Lower leg skin (tissue), 4 donors: ENCODE measurements at regions not wholly inside any gene's neighbourhood (a gene's known extent, or its start where the extent isn't known, plus 50 kb on each side); places are given as distances from the start of the nearest gene placed in this dataset.

ENCODE experiments used
- DNase-seq, 2 donors: peaks; one replicate each; pipeline ENCODE4 v3.0.0-alpha.2; 2019; ENCODE audit warnings: low spot score in 2 of 2
- H3K4me3 ChIP-seq: fragments of 200-600 bp; sonication (generic); 2 replicates; pipeline ENCODE4 v1.5.1; 2017; ENCODE audit warnings: mild to moderate bottlenecking, low read depth; ENCODE audit not compliant: poor library complexity, severe bottlenecking
- POLR2A ChIP-seq, 2 donors: fragments of 450-650 bp; IDR thresholded peaks; one replicate each; pipeline ENCODE4 v1.6.1; 2016 to 2017; ENCODE audit warnings: antibody characterized with exemption in 2 of 2, mild to moderate bottlenecking in 1 of 2, moderate library complexity in 1 of 2
- WGBS, 2 donors: methylation state at CpG; one replicate each; pipeline ENCODE4 v1.1.5; 2018; 5-methylcytosine and 5-hydroxymethylcytosine counted together
- intact Hi-C: fragments of 100-400 bp; cut with DNase I; formaldehyde crosslinking; loops from one replicate; pipeline ENCODE4 v1.15.0; 2023; ENCODE audit warnings: low total_unique reads
- TF ChIP-seq, protein P1 (sequence below), 3 donors: fragments of 450-650 bp; IDR thresholded peaks; one replicate each; pipeline ENCODE4 v1.5.1; 2016; ENCODE audit warnings: antibody characterized with exemption in 3 of 3, mild to moderate bottlenecking in 3 of 3, moderate library complexity in 2 of 3

DNA sequence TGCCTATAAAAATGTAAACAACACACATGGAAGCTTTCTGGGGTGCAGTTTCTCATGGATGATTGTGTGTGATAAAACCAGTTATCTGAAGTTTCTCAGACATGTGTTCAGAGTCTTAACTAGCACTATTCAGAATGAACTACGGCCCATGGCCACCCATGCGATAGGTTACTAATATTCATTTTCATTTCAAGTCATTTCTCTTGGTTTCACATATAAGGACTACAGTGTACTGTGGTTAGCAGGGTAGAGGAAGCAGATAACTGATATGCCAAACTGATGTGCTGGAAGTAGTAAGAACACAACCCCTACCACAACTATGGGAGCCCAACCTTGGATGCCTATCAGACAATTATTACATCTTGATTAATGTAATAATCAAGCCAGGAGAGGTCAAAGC, 372.1 kb downstream of the DTWD2 start:
- TF ChIP-seq POLR2A (IDR thresholded peaks at IDR 0.05): no peak
- TF ChIP-seq, protein P1, sequence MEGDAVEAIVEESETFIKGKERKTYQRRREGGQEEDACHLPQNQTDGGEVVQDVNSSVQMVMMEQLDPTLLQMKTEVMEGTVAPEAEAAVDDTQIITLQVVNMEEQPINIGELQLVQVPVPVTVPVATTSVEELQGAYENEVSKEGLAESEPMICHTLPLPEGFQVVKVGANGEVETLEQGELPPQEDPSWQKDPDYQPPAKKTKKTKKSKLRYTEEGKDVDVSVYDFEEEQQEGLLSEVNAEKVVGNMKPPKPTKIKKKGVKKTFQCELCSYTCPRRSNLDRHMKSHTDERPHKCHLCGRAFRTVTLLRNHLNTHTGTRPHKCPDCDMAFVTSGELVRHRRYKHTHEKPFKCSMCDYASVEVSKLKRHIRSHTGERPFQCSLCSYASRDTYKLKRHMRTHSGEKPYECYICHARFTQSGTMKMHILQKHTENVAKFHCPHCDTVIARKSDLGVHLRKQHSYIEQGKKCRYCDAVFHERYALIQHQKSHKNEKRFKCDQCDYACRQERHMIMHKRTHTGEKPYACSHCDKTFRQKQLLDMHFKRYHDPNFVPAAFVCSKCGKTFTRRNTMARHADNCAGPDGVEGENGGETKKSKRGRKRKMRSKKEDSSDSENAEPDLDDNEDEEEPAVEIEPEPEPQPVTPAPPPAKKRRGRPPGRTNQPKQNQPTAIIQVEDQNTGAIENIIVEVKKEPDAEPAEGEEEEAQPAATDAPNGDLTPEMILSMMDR (IDR thresholded peaks at IDR 0.05): no peak
- 47 to 69% methylated on average over 2 of the region's 2 CpGs for WGBS, 2 donors
- intact Hi-C loops: no loop called here
- no peak overlapping the region for H3K4me3 ChIP-seq
- DNase-seq: no peak

DNA sequence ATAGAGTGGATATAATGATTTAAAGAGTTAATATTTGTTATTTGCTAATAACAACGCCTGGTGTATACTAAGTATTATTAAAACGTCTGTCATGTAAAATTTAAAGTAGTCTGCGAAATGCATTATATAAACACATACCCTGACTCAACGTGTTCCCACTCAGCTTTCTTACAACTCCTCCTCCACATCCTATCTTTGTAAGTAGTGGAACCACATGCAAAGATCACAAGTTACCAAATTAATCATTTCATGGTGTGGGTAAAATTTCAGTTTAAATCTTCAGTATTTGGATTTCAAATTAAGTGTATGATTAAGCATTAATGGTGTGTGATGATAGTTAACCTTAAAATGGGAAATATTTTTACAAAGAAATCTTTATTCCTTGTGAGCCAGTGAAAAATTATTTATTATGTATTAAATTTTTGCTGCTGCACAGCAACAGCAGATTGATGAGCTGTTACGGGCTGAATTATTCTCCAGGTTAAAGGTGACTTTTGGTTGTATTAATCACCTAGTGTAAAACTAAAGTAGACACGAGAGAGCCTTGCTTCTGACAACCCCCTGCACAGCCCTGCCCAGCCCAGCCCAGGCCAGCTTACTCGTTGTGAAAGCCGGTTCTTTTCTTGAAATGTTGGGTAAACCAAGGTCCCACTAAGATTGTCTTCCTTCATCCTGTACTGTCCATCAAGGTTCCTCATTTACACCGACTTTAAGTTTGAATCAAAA, 373.5 kb downstream of the DTWD2 start:
- DNase-seq: no peak
- 71 to 73% methylated on average over 9 of the region's 9 CpGs for WGBS, 2 donors
- intact Hi-C loops: no loop called here
- TF ChIP-seq, protein P1 (IDR thresholded peaks at IDR 0.05): no peak
- TF ChIP-seq POLR2A (IDR thresholded peaks at IDR 0.05): no peak
- H3K4me3 ChIP-seq: no peak overlapping the region

DNA sequence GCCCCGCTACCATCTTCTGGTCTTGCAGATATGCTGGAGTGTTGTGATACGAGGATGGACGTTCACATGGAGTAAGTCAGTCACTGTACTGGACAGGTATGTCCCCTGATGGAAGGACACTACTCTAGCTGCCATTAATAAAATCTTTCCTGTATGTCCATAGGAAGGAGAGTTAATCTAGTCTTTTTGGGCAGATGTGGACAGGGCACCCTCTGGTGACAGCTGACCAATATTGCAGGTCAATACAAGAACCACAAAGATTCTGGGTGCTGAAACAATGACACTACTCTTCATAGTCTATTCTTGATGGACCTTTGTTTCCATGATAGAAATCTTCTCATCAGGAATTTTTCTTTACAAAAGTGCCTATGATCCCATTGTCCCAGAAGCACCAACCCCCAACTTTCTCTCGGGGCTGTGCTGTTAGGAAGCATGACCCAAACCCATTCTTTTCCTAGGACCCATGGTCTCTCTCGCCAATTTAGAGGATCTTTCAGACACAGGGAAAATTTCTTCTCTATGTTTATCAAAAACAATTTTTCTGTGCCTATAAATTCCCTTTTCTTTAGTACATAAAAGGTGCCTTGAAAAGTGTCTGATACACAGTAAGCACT, 376.9 kb downstream of the DTWD2 start:
- no peak overlapping the region for H3K4me3 ChIP-seq
- no peak for DNase-seq
- intact Hi-C loops: no loop called here
- 93 to 95% methylated on average over 5 of the region's 5 CpGs for WGBS, 2 donors
- TF ChIP-seq, protein P1 (IDR thresholded peaks at IDR 0.05): no peak
- TF ChIP-seq POLR2A (IDR thresholded peaks at IDR 0.05): no peak

DNA sequence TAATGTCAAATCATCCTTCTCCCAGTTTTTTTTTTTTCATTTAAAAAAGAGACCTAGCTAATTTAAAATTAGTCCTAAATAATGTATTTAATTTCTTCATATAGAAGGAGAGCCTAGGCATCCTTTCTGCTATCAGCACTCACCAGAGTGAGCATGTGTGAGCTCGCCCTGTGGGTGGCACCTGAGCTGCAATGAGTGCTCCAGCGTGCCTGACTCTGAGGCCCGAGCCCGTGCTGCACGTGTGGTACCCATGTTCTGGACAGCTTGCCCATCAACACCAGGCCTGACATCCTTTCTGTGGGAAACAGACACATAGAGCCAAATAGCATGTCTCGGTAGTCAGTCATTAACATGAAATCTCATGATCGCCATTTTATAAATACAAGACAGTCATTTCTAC, 381.4 kb downstream of the DTWD2 start:
- DNase-seq: no peak
- no peak for TF ChIP-seq POLR2A (IDR thresholded peaks at IDR 0.05)
- TF ChIP-seq, protein P1 (IDR thresholded peaks at IDR 0.05): no peak
- no peak overlapping the region for H3K4me3 ChIP-seq
- 71 to 72% methylated on average over 7 of the region's 7 CpGs for WGBS, 2 donors
- intact Hi-C loops: no loop called here

DNA sequence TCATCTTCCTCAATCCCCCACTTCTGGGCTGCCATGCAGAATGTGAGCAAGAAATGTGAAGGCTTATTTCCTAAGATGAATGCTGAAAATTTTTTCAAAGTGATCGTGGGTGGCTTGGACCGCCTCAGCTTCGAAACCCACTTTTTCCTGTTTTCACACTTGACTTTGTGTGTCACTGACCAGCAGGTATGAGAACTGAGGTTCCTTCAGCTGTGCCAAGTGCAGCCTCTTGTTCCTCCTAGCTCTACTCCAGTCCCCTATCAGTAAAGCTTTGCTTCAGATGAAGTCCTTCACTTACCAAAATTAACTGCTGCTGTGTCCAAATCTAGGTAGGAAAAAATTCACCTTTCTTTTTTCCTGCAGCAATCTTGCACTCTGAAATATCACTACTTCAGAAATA, 382.6 kb downstream of the DTWD2 start:
- intact Hi-C loops: no loop called here
- 85 to 98% methylated on average over 3 of the region's 3 CpGs for WGBS, 2 donors
- no peak for DNase-seq
- H3K4me3 ChIP-seq: no peak overlapping the region
- no peak for TF ChIP-seq POLR2A (IDR thresholded peaks at IDR 0.05)

DNA sequence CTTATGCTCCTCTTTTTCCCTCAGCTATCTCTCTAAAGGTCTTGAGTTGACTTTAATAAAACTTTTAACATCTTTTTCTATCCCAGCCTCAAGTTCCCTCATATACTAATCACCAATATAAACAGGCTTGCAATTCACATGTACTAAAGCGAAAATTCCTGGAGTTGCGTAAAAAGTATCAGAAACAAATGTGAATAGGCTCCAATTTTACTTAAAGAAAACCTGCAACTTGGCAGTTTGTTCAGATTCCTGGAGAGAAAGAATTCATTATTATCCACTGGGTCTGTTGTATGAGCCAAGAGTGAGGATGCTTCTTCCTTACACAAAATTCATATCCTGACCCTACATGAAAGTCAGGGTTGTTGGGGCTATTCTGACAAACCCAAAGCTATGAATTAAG, 384.2 kb downstream of the DTWD2 start:
- DNase-seq: no peak
- WGBS, 2 donors: 78 to 95% methylated on average over 2 of the region's 2 CpGs
- H3K4me3 ChIP-seq: no peak overlapping the region

More for the DNA sequence above, 384.2 kb downstream of the DTWD2 start:
- TF ChIP-seq, protein P1 (IDR thresholded peaks at IDR 0.05): no peak
- TF ChIP-seq POLR2A (IDR thresholded peaks at IDR 0.05): no peak
- intact Hi-C loops: no loop called here
